ENCODE measurements at regions not wholly inside any gene's neighbourhood (a gene's known extent, or its start where the extent isn't known, plus 50 kb on each side); places are given as distances from the start of the nearest gene placed in this dataset.
"Not testable (repeated sequence)": the region's sequence is repeated elsewhere in the genome, so short reads cannot be mapped to it uniquely, and the experiment has no call there.

- Histone ChIP-seq H3K9me3 (ENCODE audit: control insufficient read depth, low read length) (no peaks in the 10 kb centered on the region), H3K27me3 (ENCODE audit: control insufficient read depth, insufficient read depth, low read length, poor library complexity, severe bottlenecking) (no peaks in the 10 kb centered on the region), H3K4me1 (ENCODE audit: control insufficient read depth, insufficient read depth, low read length) (no peaks in the 10 kb centered on the region), H3K27ac (ENCODE audit: insufficient read depth, low read depth, low read length, poor library complexity, severe bottlenecking) (no peak overlapping the region), H3K36me3 (ENCODE audit: control insufficient read depth, insufficient read depth, low read length) (no peaks in the 10 kb centered on the region), H3K4me3 (ENCODE audit: insufficient read depth, low read depth, low read length) (no peak overlapping the region)
- WGBS, 2 experiments: 86 to 98% methylated on average over 1 to 2 of the region's 2 CpGs
These were observed 379.0 kb upstream of the GOT2 start for GRCh38 chr16:59113004-59113670.

- Histone ChIP-seq H3K4me3 (ENCODE audit: insufficient read depth, low read depth, low read length) (no peak overlapping the region), H3K27ac (ENCODE audit: insufficient read depth, low read depth, low read length, poor library complexity, severe bottlenecking) (no peak overlapping the region), H3K4me1 (ENCODE audit: control insufficient read depth, insufficient read depth, low read length) (no peaks in the 10 kb centered on the region), H3K9me3 (ENCODE audit: control insufficient read depth, low read length) (no peaks in the 10 kb centered on the region), H3K27me3 (ENCODE audit: control insufficient read depth, insufficient read depth, low read length, poor library complexity, severe bottlenecking) (no peaks in the 10 kb centered on the region), H3K36me3 (ENCODE audit: control insufficient read depth, insufficient read depth, low read length) (no peaks in the 10 kb centered on the region)
These were observed 377.2 kb upstream of the GOT2 start for GRCh38 chr16:59111280-59111679.

- Histone ChIP-seq H3K9me3 (ENCODE audit: control insufficient read depth, low read length) (no peaks in the 10 kb centered on the region), H3K27me3 (ENCODE audit: control insufficient read depth, insufficient read depth, low read length, poor library complexity, severe bottlenecking) (no peaks in the 10 kb centered on the region), H3K36me3 (ENCODE audit: control insufficient read depth, insufficient read depth, low read length) (no peaks in the 10 kb centered on the region), H3K27ac (ENCODE audit: insufficient read depth, low read depth, low read length, poor library complexity, severe bottlenecking) (no peak overlapping the region), H3K4me3 (ENCODE audit: insufficient read depth, low read depth, low read length) (no peak overlapping the region), H3K4me1 (ENCODE audit: control insufficient read depth, insufficient read depth, low read length) (no peaks in the 10 kb centered on the region)
- WGBS, 2 experiments: 93% methylated on average over 2 of the region's 2 CpGs; no CpG with 5 or more reads in 1 of the 2 experiments
These were observed 374.3 kb upstream of the GOT2 start for GRCh38 chr16:59108374-59108773.

- not testable (repeated sequence) for H3K9me3 ChIP-seq (ENCODE audit: control insufficient read depth, low read length); H3K4me1 ChIP-seq (ENCODE audit: control insufficient read depth, insufficient read depth, low read length); H3K36me3 ChIP-seq (ENCODE audit: control insufficient read depth, insufficient read depth, low read length); H3K4me3 ChIP-seq (ENCODE audit: insufficient read depth, low read depth, low read length); H3K27me3 ChIP-seq (ENCODE audit: control insufficient read depth, insufficient read depth, low read length, poor library complexity, severe bottlenecking); H3K27ac ChIP-seq (ENCODE audit: insufficient read depth, low read depth, low read length, poor library complexity, severe bottlenecking)
- 88 to 90% methylated on average over 9 of the region's 9 CpGs for WGBS, 2 experiments
These were observed 362.6 kb upstream of the GOT2 start for GRCh38 chr16:59096682-59097081.

GRCh38 chr16:59090541-59090940 is 356.4 kb upstream of the GOT2 start:
- no peaks in the 10 kb centered on the region for H3K27me3 ChIP-seq (ENCODE audit: control insufficient read depth, insufficient read depth, low read length, poor library complexity, severe bottlenecking)
- no peaks in the 10 kb centered on the region for H3K36me3 ChIP-seq (ENCODE audit: control insufficient read depth, insufficient read depth, low read length)
- WGBS, 2 experiments: 82 to 88% methylated on average over 1 of the region's 1 CpG
- H3K4me1 ChIP-seq (ENCODE audit: control insufficient read depth, insufficient read depth, low read length): no peaks in the 10 kb centered on the region
- H3K27ac ChIP-seq (ENCODE audit: insufficient read depth, low read depth, low read length, poor library complexity, severe bottlenecking): no peak overlapping the region
- no peak overlapping the region for H3K4me3 ChIP-seq (ENCODE audit: insufficient read depth, low read depth, low read length)
- no peaks in the 10 kb centered on the region for H3K9me3 ChIP-seq (ENCODE audit: control insufficient read depth, low read length)

- no peaks in the 10 kb centered on the region for H3K4me1 ChIP-seq (ENCODE audit: control insufficient read depth, insufficient read depth, low read length)
- H3K36me3 ChIP-seq (ENCODE audit: control insufficient read depth, insufficient read depth, low read length): no peaks in the 10 kb centered on the region
- no peak overlapping the region for H3K4me3 ChIP-seq (ENCODE audit: insufficient read depth, low read depth, low read length)
- no peaks in the 10 kb centered on the region for H3K27me3 ChIP-seq (ENCODE audit: control insufficient read depth, insufficient read depth, low read length, poor library complexity, severe bottlenecking)
- 96 to 98% methylated on average over 8 of the region's 8 CpGs for WGBS, 2 experiments
- no peaks in the 10 kb centered on the region for H3K9me3 ChIP-seq (ENCODE audit: control insufficient read depth, low read length)
- no peak overlapping the region for H3K27ac ChIP-seq (ENCODE audit: insufficient read depth, low read depth, low read length, poor library complexity, severe bottlenecking)
These were observed 354.3 kb upstream of the GOT2 start for GRCh38 chr16:59088431-59088830.

GRCh38 chr16:59087641-59088040 is 353.5 kb upstream of the GOT2 start:
- H3K9me3 ChIP-seq (ENCODE audit: control insufficient read depth, low read length): no peaks in the 10 kb centered on the region
- H3K27ac ChIP-seq (ENCODE audit: insufficient read depth, low read depth, low read length, poor library complexity, severe bottlenecking): no peak overlapping the region
- 86 to 100% methylated on average over 3 of the region's 3 CpGs for WGBS, 2 experiments
- no peak overlapping the region for H3K4me3 ChIP-seq (ENCODE audit: insufficient read depth, low read depth, low read length)
- H3K36me3 ChIP-seq (ENCODE audit: control insufficient read depth, insufficient read depth, low read length): no peaks in the 10 kb centered on the region
- H3K4me1 ChIP-seq (ENCODE audit: control insufficient read depth, insufficient read depth, low read length): no peaks in the 10 kb centered on the region
- H3K27me3 ChIP-seq (ENCODE audit: control insufficient read depth, insufficient read depth, low read length, poor library complexity, severe bottlenecking): no peaks in the 10 kb centered on the region

GRCh38 chr16:59067205-59067604 is 333.1 kb upstream of the GOT2 start:
- WGBS, 2 experiments: 93 to 96% methylated on average over 1 of the region's 1 CpG
- Histone ChIP-seq H3K9me3 (ENCODE audit: control insufficient read depth, low read length) (no peaks in the 10 kb centered on the region), H3K36me3 (ENCODE audit: control insufficient read depth, insufficient read depth, low read length) (no peaks in the 10 kb centered on the region), H3K4me1 (ENCODE audit: control insufficient read depth, insufficient read depth, low read length) (no peaks in the 10 kb centered on the region), H3K4me3 (ENCODE audit: insufficient read depth, low read depth, low read length) (no peak overlapping the region), H3K27ac (ENCODE audit: insufficient read depth, low read depth, low read length, poor library complexity, severe bottlenecking) (no peak overlapping the region), H3K27me3 (ENCODE audit: control insufficient read depth, insufficient read depth, low read length, poor library complexity, severe bottlenecking) (no peaks in the 10 kb centered on the region)

GRCh38 chr16:59060207-59060606 is 326.1 kb upstream of the GOT2 start:
- WGBS, 2 experiments: 93 to 98% methylated on average over 1 of the region's 1 CpG
- H3K9me3 ChIP-seq (ENCODE audit: control insufficient read depth, low read length): no peaks in the 10 kb centered on the region

GRCh38 chr16:59058250-59058649 is 324.1 kb upstream of the GOT2 start:
- Histone ChIP-seq H3K36me3 (ENCODE audit: control insufficient read depth, insufficient read depth, low read length) (no peaks in the 10 kb centered on the region), H3K27me3 (ENCODE audit: control insufficient read depth, insufficient read depth, low read length, poor library complexity, severe bottlenecking) (no peaks in the 10 kb centered on the region), H3K9me3 (ENCODE audit: control insufficient read depth, low read length) (no peaks in the 10 kb centered on the region), H3K27ac (ENCODE audit: insufficient read depth, low read depth, low read length, poor library complexity, severe bottlenecking) (no peak overlapping the region), H3K4me1 (ENCODE audit: control insufficient read depth, insufficient read depth, low read length) (no peaks in the 10 kb centered on the region), H3K4me3 (ENCODE audit: insufficient read depth, low read depth, low read length) (no peak overlapping the region)
- WGBS, 2 experiments: 92 to 96% methylated on average over 2 of the region's 2 CpGs

More at GRCh38 chr16:59060207-59060606, 326.1 kb upstream of the GOT2 start:
- H3K27ac ChIP-seq (ENCODE audit: insufficient read depth, low read depth, low read length, poor library complexity, severe bottlenecking): no peak overlapping the region
- no peaks in the 10 kb centered on the region for H3K4me1 ChIP-seq (ENCODE audit: control insufficient read depth, insufficient read depth, low read length)
- H3K4me3 ChIP-seq (ENCODE audit: insufficient read depth, low read depth, low read length): no peak overlapping the region
- no peaks in the 10 kb centered on the region for H3K27me3 ChIP-seq (ENCODE audit: control insufficient read depth, insufficient read depth, low read length, poor library complexity, severe bottlenecking)
- no peaks in the 10 kb centered on the region for H3K36me3 ChIP-seq (ENCODE audit: control insufficient read depth, insufficient read depth, low read length)

- no peaks in the 10 kb centered on the region for H3K9me3 ChIP-seq (ENCODE audit: control insufficient read depth, low read length)
- H3K4me3 ChIP-seq (ENCODE audit: insufficient read depth, low read depth, low read length): no peak overlapping the region
- no peak overlapping the region for H3K27ac ChIP-seq (ENCODE audit: insufficient read depth, low read depth, low read length, poor library complexity, severe bottlenecking)
- no peaks in the 10 kb centered on the region for H3K27me3 ChIP-seq (ENCODE audit: control insufficient read depth, insufficient read depth, low read length, poor library complexity, severe bottlenecking)
- no peaks in the 10 kb centered on the region for H3K4me1 ChIP-seq (ENCODE audit: control insufficient read depth, insufficient read depth, low read length)
- no peaks in the 10 kb centered on the region for H3K36me3 ChIP-seq (ENCODE audit: control insufficient read depth, insufficient read depth, low read length)
- 91 to 95% methylated on average over 3 of the region's 3 CpGs for WGBS, 2 experiments
These were observed 319.8 kb upstream of the GOT2 start for GRCh38 chr16:59053911-59054310.
